Neural cell (in vitro differentiated cells): ENCODE measurements at regions not wholly inside any gene's neighbourhood (a gene's known extent, or its start where the extent isn't known, plus 50 kb on each side); places are given as distances from the start of the nearest gene placed in this dataset.

Experiments used
- H2AFZ ChIP-seq: fragments of 200-600, 300-800 bp; sonication (generic), shearing (Covaris generic); 2 replicates; pipeline ENCODE4 v1.6.0; 2014; ENCODE audit warnings: low read depth, mild to moderate bottlenecking, antibody characterized with exemption, low read length, moderate library complexity
- H3F3A ChIP-seq: fragments of 200-600 bp; shearing (Covaris generic); 2 replicates; pipeline ENCODE4 v1.6.1; 2016; ENCODE audit warnings: mild to moderate bottlenecking, moderate library complexity, mixed read lengths, antibody characterized with exemption, low read length; ENCODE audit not compliant: insufficient read depth, poor library complexity, severe bottlenecking
- H3K27ac ChIP-seq: fragments of 200-600, 300-800 bp; sonication (generic), shearing (Covaris generic); 2 replicates; pipeline ENCODE4 v1.5.1; 2014; ENCODE audit warnings: mild to moderate bottlenecking, low read length, moderate library complexity
- H3K27me3 ChIP-seq: fragments of 300-800, 200-600 bp; sonication (generic), shearing (Covaris generic); 2 replicates; pipeline ENCODE4 v1.6.0; 2014; ENCODE audit warnings: mild to moderate bottlenecking, low read depth, low read length, moderate library complexity; ENCODE audit not compliant: insufficient read depth
- H3K36me3 ChIP-seq: fragments of 300-800, 200-600 bp; sonication (generic), shearing (Covaris generic); 2 replicates; pipeline ENCODE4 v1.5.1; 2014; ENCODE audit warnings: mild to moderate bottlenecking, antibody characterized with exemption, low read length, moderate library complexity; ENCODE audit not compliant: insufficient read depth
- H3K4me2 ChIP-seq: fragments of 300-800, 200-600 bp; sonication (generic), shearing (Covaris generic); 2 replicates; pipeline ENCODE4 v1.6.0; 2014; ENCODE audit warnings: mild to moderate bottlenecking, low read length
- H3K4me3 ChIP-seq: fragments of 300-800, 200-600 bp; sonication (generic), shearing (Covaris generic); 2 replicates; pipeline ENCODE4 v1.5.1; 2014; ENCODE audit warnings: mild to moderate bottlenecking, low read length, moderate library complexity
- H3K79me2 ChIP-seq: fragments of 200-600 bp; shearing (Covaris generic); replicated peaks from 2 replicates; pipeline ENCODE4 v1.6.0; 2014; ENCODE audit warnings: mild to moderate bottlenecking, low read length, moderate library complexity; ENCODE audit not compliant: insufficient read depth
- H3K9ac ChIP-seq: fragments of 300-800, 200-600 bp; sonication (generic), shearing (Covaris generic); 2 replicates; pipeline ENCODE4 v1.6.1; 2016; ENCODE audit warnings: mild to moderate bottlenecking, low read length, mixed read lengths
- H3K9me2 ChIP-seq: fragments of 200-600 bp; shearing (Covaris generic); 2 replicates; pipeline ENCODE4 v1.6.1; 2016; ENCODE audit warnings: mild to moderate bottlenecking, low read length, mixed read lengths; ENCODE audit not compliant: insufficient read depth
- H3K9me3 ChIP-seq: fragments of 200-600, 300-800 bp; sonication (generic), shearing (Covaris generic); 2 replicates; pipeline ENCODE4 v1.6.1; 2016; ENCODE audit warnings: mild to moderate bottlenecking, mixed run types, low read length, moderate library complexity, mixed read lengths
- H4K20me1 ChIP-seq: fragments of 200-600 bp; shearing (Covaris generic); 2 replicates; pipeline ENCODE4 v1.6.1; 2016; ENCODE audit warnings: mild to moderate bottlenecking, mixed run types; ENCODE audit not compliant: insufficient read depth
- EP300 ChIP-seq: fragments of 450-650 bp; conservative IDR thresholded peaks from 2 replicates; pipeline ENCODE4 v1.6.1; 2014; ENCODE audit warnings: antibody characterized with exemption, mild to moderate bottlenecking, moderate library complexity; ENCODE audit not compliant: poor library complexity, severe bottlenecking
- EZH2 ChIP-seq: fragments of 200-600, 300-800 bp; shearing (Covaris generic), sonication (generic); IDR thresholded peaks from 2 replicates; pipeline ENCODE4 v1.6.1; 2014; ENCODE audit warnings: antibody characterized with exemption, low read length, borderline replicate concordance, mild to moderate bottlenecking; ENCODE audit not compliant: insufficient read depth, poor library complexity, severe bottlenecking
- MXI1 ChIP-seq: fragments of 450-650 bp; conservative IDR thresholded peaks from 2 replicates; pipeline ENCODE4 v1.6.1; 2014; ENCODE audit warnings: antibody characterized with exemption, mild to moderate bottlenecking; ENCODE audit not compliant: poor library complexity, severe bottlenecking
- POLR2AphosphoS5 ChIP-seq: IDR thresholded peaks from 2 replicates; pipeline ENCODE4 v1.6.1; 2012
- RAD21 ChIP-seq: fragments of 450-650 bp; conservative IDR thresholded peaks from 2 replicates; pipeline ENCODE4 v1.6.1; 2014; ENCODE audit warnings: antibody characterized with exemption, mild to moderate bottlenecking, moderate library complexity
- REST ChIP-seq: IDR thresholded peaks from 2 replicates; pipeline ENCODE4 v1.6.1; 2012; ENCODE audit warnings: borderline replicate concordance
- SMC3 ChIP-seq: fragments of 450-650 bp; conservative IDR thresholded peaks from 2 replicates; pipeline ENCODE4 v1.6.1; 2014; ENCODE audit warnings: antibody characterized with exemption, mild to moderate bottlenecking, moderate library complexity; ENCODE audit not compliant: poor library complexity
- TAF1 ChIP-seq: IDR thresholded peaks from 2 replicates; pipeline ENCODE4 v1.6.1; 2012; ENCODE audit warnings: low read depth
- TF ChIP-seq, protein P1 (sequence below): fragments of 450-650 bp; IDR thresholded peaks from 2 replicates; pipeline ENCODE4 v1.5.1; 2014; ENCODE audit warnings: antibody characterized with exemption, mild to moderate bottlenecking, moderate library complexity; ENCODE audit not compliant: poor library complexity, severe bottlenecking

DNA sequence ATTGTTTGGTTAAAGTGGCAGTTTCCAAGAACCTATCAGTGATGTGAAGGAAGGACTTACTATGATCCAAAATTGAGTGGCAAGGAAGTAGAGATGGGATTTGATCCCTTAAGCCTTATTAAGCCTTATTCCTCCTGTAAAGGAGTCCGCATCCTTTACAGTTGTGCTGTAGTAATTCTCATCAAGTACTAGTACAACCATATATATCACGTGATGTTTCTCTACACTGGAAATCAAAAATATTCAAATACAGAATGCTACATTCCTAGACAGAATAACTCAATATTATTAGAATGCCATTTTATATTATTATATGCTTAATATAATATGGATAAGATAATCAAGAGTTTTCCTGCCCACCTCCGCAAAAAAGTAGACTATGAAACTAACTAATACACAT lies 312.4 kb upstream of the SPHKAP start:
- Histone ChIP-seq H4K20me1 (no peaks in the 10 kb centered on the region), H3K36me3 (no peaks in the 10 kb centered on the region), H2AFZ (no peak overlapping the region), H3K4me2 (no peak overlapping the region), H3K27ac (no peak overlapping the region), H3K9me3 (no peaks in the 10 kb centered on the region), H3K9me2 (no peaks in the 10 kb centered on the region), H3K4me3 (no peak overlapping the region), H3K9ac (no peak overlapping the region), H3K79me2 (no peaks in the 10 kb centered on the region), H3K27me3 (no peaks in the 10 kb centered on the region), H3F3A (no peaks in the 10 kb centered on the region)
- TF ChIP-seq MXI1 (no peak), EP300 (no peak)

DNA sequence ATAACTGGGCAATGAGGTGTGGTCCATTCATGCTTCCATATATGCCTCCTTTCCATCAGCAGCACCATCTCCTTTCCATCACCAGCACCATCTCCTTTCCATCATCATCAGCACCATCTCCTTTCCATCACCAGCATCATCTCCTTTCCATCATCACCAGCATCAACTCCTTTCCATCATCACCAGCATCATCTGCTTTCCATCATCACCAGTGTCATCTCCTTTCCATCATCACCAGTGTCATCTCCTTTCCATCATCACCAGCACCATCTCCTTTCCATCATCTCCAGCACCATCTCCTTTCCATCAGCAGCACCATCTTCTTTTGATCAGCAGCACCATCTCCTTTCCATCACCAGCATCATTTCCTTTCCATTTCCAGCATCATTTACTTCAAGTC lies 297.5 kb upstream of the SPHKAP start:
- Histone ChIP-seq H3K36me3 (no peaks in the 10 kb centered on the region), H3K9me3 (no peaks in the 10 kb centered on the region)
- TF ChIP-seq TAF1 (no peak), SMC3 (no peak), POLR2AphosphoS5 (no peak), MXI1 (no peak), EZH2 (no peak), RAD21 (no peak), REST (no peak), EP300 (no peak)
- TF ChIP-seq, protein P1, sequence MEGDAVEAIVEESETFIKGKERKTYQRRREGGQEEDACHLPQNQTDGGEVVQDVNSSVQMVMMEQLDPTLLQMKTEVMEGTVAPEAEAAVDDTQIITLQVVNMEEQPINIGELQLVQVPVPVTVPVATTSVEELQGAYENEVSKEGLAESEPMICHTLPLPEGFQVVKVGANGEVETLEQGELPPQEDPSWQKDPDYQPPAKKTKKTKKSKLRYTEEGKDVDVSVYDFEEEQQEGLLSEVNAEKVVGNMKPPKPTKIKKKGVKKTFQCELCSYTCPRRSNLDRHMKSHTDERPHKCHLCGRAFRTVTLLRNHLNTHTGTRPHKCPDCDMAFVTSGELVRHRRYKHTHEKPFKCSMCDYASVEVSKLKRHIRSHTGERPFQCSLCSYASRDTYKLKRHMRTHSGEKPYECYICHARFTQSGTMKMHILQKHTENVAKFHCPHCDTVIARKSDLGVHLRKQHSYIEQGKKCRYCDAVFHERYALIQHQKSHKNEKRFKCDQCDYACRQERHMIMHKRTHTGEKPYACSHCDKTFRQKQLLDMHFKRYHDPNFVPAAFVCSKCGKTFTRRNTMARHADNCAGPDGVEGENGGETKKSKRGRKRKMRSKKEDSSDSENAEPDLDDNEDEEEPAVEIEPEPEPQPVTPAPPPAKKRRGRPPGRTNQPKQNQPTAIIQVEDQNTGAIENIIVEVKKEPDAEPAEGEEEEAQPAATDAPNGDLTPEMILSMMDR = no peak

DNA sequence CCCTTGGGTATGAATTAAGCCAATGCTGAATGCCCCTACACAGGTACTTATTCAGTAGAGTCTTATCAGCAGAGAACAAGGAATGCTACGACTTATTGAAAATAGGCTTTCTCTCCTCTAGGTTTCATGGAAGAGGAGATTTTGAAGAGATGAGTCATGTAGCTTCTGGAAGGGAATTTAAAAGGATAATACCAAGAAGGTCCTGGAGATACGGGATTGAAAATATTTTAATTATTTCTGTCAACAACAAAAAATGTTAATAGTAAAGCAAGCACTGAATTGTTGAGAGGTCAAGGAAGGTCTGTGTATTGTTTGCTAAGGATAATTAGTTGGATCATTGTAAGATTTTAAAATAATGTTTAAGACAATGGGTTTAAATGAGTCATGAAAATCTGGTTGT lies 293.0 kb upstream of the SPHKAP start:
- Histone ChIP-seq H4K20me1 (no peaks in the 10 kb centered on the region), H3F3A (no peaks in the 10 kb centered on the region), H2AFZ (no peak overlapping the region), H3K4me2 (no peak overlapping the region), H3K9me2 (no peaks in the 10 kb centered on the region), H3K4me3 (no peak overlapping the region), H3K9me3 (no peaks in the 10 kb centered on the region), H3K36me3 (no peaks in the 10 kb centered on the region), H3K79me2 (no peaks in the 10 kb centered on the region), H3K27ac (no peak overlapping the region), H3K27me3 (no peaks in the 10 kb centered on the region), H3K9ac (no peak overlapping the region)
- no peak for TF ChIP-seq EZH2
- TF ChIP-seq SMC3 = no peak
- no peak for TF ChIP-seq REST
- TF ChIP-seq, protein P1 = no peak
- TF ChIP-seq MXI1 = no peak
- TF ChIP-seq TAF1 = no peak

More for the DNA sequence above, 297.5 kb upstream of the SPHKAP start:
- H3K9ac ChIP-seq = no peak overlapping the region
- H2AFZ ChIP-seq = no peak overlapping the region
- H4K20me1 ChIP-seq = no peaks in the 10 kb centered on the region
- H3K4me3 ChIP-seq = no peak overlapping the region
- no peak overlapping the region for H3K4me2 ChIP-seq
- H3K27me3 ChIP-seq = no peaks in the 10 kb centered on the region
- no peaks in the 10 kb centered on the region for H3K79me2 ChIP-seq
- no peaks in the 10 kb centered on the region for H3K9me2 ChIP-seq
- no peaks in the 10 kb centered on the region for H3F3A ChIP-seq
- H3K27ac ChIP-seq = no peak overlapping the region
